H1 (cell line): ENCODE measurements at regions not wholly inside any gene's neighbourhood (a gene's known extent, or its start where the extent isn't known, plus 50 kb on each side); places are given as distances from the start of the nearest gene placed in this dataset.
A peak's percentile ranks its signal among the peaks of the same experiment; 100 is the strongest.

Experiments
- CEBPB ChIP-seq: IDR thresholded peaks from 2 replicates; pipeline ENCODE4 v1.6.1; 2012; ENCODE audit warnings: low read depth, low read length
- CHD2 ChIP-seq: IDR thresholded peaks from 2 replicates; pipeline ENCODE4 v1.6.1; 2012; ENCODE audit warnings: low read length, improper control_type of control experiment
- EZH2 ChIP-seq: fragments of 200-600 bp; sonication (generic); IDR thresholded peaks from 2 replicates; pipeline ENCODE4 v1.7.1; 2012; ENCODE audit warnings: low read depth, mild to moderate bottlenecking, moderate library complexity, low read length, inconsistent platforms; ENCODE audit not compliant: severe bottlenecking
- FOSL1 ChIP-seq: IDR thresholded peaks from 2 replicates; pipeline ENCODE4 v1.6.1; 2011; ENCODE audit warnings: mild to moderate bottlenecking, low read depth, low read length, moderate library complexity; ENCODE audit not compliant: insufficient read depth
- GABPA ChIP-seq: IDR thresholded peaks from 2 replicates; pipeline ENCODE4 v1.6.1; 2011; ENCODE audit warnings: mild to moderate bottlenecking, low read length, moderate library complexity, borderline replicate concordance; ENCODE audit not compliant: insufficient read depth
- HDAC6 ChIP-seq: IDR thresholded peaks from one replicate; pipeline ENCODE4 v1.7.1; 2012; ENCODE audit warnings: low read depth, mild to moderate bottlenecking, inconsistent platforms, low read length, moderate library complexity
- KDM1A ChIP-seq: fragments of 200-600, 300-600 bp; sonication (generic); IDR thresholded peaks from 2 replicates; pipeline ENCODE4 v1.7.1; 2016; ENCODE audit warnings: mild to moderate bottlenecking, low read length, borderline replicate concordance
- POU5F1 ChIP-seq: IDR thresholded peaks from 2 replicates; pipeline ENCODE4 v1.6.1; 2011; ENCODE audit warnings: low read depth, mild to moderate bottlenecking, low read length, moderate library complexity
- SAP30 ChIP-seq: fragments of 300-600 bp; sonication (generic); IDR thresholded peaks from 2 replicates; pipeline ENCODE4 v1.7.1; 2012; ENCODE audit warnings: low read length, moderate library complexity, mild to moderate bottlenecking, inconsistent platforms; ENCODE audit not compliant: insufficient read depth, insufficient replicate concordance
- SIN3A ChIP-seq, 2 experiments: IDR thresholded peaks in 1 of 2; conservative IDR thresholded peaks in 1 of 2; 2 replicates each; pipeline ENCODE4 v1.6.1; 2011 to 2012; ENCODE audit warnings: low read length in 2 of 2, improper control_type of control experiment in 1 of 2, low read depth in 1 of 2, mild to moderate bottlenecking in 1 of 2
- SP2 ChIP-seq: IDR thresholded peaks from 2 replicates; pipeline ENCODE4 v1.6.1; 2012; ENCODE audit warnings: mild to moderate bottlenecking, low read length, inconsistent platforms
- SP4 ChIP-seq: IDR thresholded peaks from 2 replicates; pipeline ENCODE4 v1.6.1; 2012; ENCODE audit warnings: low read length, inconsistent platforms
- TBP ChIP-seq: IDR thresholded peaks from 2 replicates; pipeline ENCODE4 v1.6.1; 2011; ENCODE audit warnings: low read depth, low read length, improper control_type of control experiment
- TEAD4 ChIP-seq: IDR thresholded peaks from 2 replicates; pipeline ENCODE4 v1.6.1; 2012; ENCODE audit warnings: low read depth, low read length, inconsistent platforms, mixed read lengths
- YY1 ChIP-seq: IDR thresholded peaks from 2 replicates; pipeline ENCODE4 v1.6.1; 2011; ENCODE audit warnings: low read depth, mild to moderate bottlenecking, low read length

DNA sequence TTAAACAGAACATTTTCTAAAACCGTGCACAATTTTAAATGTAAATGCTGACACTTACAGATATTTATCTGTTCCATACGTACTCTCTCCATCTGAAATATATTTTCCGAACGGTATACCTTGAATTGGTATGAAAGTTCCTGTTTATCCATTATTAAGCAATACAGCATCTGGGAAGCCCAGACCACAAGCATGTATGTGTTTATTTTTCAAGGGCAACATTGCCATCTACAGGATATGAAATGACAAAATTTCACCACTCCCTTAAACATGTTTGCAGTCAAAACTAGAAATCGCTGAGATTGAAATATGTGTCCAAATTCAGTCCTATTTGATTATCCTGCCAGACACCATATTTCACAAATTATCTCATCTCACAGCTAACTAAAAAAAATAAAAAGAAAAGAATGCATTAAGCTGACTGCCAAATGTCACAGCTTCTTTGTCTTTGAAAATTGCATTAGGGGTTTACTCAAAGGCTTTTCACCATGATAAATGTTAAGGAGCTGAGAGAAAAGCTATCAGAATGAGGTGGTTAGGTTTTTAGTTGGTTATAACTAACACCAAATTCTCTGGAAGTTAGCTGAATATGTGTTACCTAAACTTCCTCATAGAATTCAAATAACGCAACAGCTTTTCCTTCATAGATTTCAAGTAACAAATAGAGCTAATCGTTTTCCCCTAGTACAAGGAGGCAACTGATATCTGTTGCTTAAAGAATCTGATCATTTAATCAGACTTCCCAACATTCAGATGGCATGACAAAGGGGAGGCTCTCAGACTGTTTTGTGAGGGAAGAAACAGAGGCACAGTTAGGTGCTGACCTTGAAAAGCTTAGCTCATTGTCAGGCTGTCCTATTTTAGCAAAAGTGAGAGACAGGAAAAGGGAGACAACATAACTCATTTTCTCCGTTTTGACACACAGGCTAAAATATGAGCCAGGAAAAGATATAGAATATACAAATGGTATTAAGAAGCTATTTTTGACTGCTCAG lies 533.1 kb downstream of the TBL1XR1 start (continued):
- TF ChIP-seq TEAD4 (no peak), SP2 (no peak), EZH2 (no peak), TBP (no peak), HDAC6 (no peak), YY1 (no peak), GABPA (no peak), FOSL1 (no peak), KDM1A (no peak), SIN3A (conservative IDR thresholded peaks at IDR 0.05 in 1 of 2, IDR thresholded peaks at IDR 0.05 in 1 of 2; ENCODE audit: low read depth in 1 of 2, low read length in 2 of 2) (no peak), CEBPB (peak; percentile 91), SAP30 (no peak), SP4 (no peak), CHD2 (no peak), POU5F1 (no peak)
- TF ChIP-seq, all 59 proteins: peak for 3
